AG09309 (cell line): ENCODE measurements at regions not wholly inside any gene's neighbourhood (a gene's known extent, or its start where the extent isn't known, plus 50 kb on each side); places are given as distances from the start of the nearest gene placed in this dataset.

Experiments used
- DNase-seq: peaks from one replicate; pipeline ENCODE4 v3.0.0-alpha.2; 2010; ENCODE audit warnings: low read depth
- H3K4me3 ChIP-seq: 2 replicates; pipeline ENCODE4 v1.5.1; 2011; ENCODE audit warnings: mild to moderate bottlenecking, low read depth, low read length, moderate library complexity; ENCODE audit not compliant: control insufficient read depth
- CTCF ChIP-seq: IDR thresholded peaks from 2 replicates; pipeline ENCODE4 v1.5.1; 2011; ENCODE audit warnings: mild to moderate bottlenecking, low read depth, low read length, inconsistent platforms; ENCODE audit not compliant: insufficient read depth, control insufficient read depth; ENCODE audit errors: missing control alignments

- DNase-seq: no peak
- TF ChIP-seq CTCF: no peak
- no peak overlapping the region for H3K4me3 ChIP-seq
Measured at GRCh38 chr5:98076501-98076900, 697.0 kb upstream of the RGMB start.

- H3K4me3 ChIP-seq: no peak overlapping the region
- TF ChIP-seq CTCF: no peak
- DNase-seq: no peak
Measured at GRCh38 chr5:98085593-98085992, 687.9 kb upstream of the RGMB start.

DNA sequence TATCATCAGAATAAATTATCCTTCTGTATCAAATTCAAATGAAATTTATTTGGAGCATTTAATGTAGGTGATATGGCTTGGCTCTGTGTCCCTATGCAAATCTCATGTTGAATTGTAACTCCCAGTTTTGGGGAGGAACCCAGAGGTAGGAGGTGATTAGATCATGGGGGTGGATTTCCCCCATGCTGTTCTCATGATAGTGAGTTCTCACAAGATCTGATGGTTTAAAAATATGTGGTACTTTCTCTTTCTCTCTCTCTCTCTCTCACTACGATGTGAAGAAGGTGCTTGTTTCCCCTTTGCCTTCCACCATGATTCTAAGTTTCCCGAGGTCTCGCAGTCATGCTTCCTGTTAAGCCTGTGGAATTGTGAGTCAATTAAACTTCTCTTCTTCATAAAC is 678.4 kb upstream of the RGMB start:
- no peak for DNase-seq
- TF ChIP-seq CTCF: no peak

GRCh38 chr5:98096155-98096554 is 677.3 kb upstream of the RGMB start:
- no peak for DNase-seq
- H3K4me3 ChIP-seq: no peak overlapping the region
- no peak for TF ChIP-seq CTCF

More for the DNA sequence above, 678.4 kb upstream of the RGMB start:
- H3K4me3 ChIP-seq: no peak overlapping the region

GRCh38 chr5:98099448-98100105 is 673.9 kb upstream of the RGMB start:
- TF ChIP-seq CTCF: no peak
- no peak for DNase-seq
- no peak overlapping the region for H3K4me3 ChIP-seq

- no peak overlapping the region for H3K4me3 ChIP-seq
- no peak for DNase-seq
- no peak for TF ChIP-seq CTCF
Measured at GRCh38 chr5:98101131-98101530, 672.3 kb upstream of the RGMB start.

- TF ChIP-seq CTCF: no peak
- DNase-seq: no peak
- no peak overlapping the region for H3K4me3 ChIP-seq
Measured at GRCh38 chr5:98102936-98103335, 670.5 kb upstream of the RGMB start.
